GM19351 (cell line): ENCODE measurements at regions not wholly inside any gene's neighbourhood (a gene's known extent, or its start where the extent isn't known, plus 50 kb on each side); places are given as distances from the start of the nearest gene placed in this dataset.

Source experiments
- ATAC-seq: cut with Tn5 transposase; IDR thresholded peaks from one replicate; pipeline ENCODE4 v1.9.1; 2021; ENCODE audit warnings: mild to moderate bottlenecking, moderate library complexity; ENCODE audit not compliant: unreplicated experiment

DNA sequence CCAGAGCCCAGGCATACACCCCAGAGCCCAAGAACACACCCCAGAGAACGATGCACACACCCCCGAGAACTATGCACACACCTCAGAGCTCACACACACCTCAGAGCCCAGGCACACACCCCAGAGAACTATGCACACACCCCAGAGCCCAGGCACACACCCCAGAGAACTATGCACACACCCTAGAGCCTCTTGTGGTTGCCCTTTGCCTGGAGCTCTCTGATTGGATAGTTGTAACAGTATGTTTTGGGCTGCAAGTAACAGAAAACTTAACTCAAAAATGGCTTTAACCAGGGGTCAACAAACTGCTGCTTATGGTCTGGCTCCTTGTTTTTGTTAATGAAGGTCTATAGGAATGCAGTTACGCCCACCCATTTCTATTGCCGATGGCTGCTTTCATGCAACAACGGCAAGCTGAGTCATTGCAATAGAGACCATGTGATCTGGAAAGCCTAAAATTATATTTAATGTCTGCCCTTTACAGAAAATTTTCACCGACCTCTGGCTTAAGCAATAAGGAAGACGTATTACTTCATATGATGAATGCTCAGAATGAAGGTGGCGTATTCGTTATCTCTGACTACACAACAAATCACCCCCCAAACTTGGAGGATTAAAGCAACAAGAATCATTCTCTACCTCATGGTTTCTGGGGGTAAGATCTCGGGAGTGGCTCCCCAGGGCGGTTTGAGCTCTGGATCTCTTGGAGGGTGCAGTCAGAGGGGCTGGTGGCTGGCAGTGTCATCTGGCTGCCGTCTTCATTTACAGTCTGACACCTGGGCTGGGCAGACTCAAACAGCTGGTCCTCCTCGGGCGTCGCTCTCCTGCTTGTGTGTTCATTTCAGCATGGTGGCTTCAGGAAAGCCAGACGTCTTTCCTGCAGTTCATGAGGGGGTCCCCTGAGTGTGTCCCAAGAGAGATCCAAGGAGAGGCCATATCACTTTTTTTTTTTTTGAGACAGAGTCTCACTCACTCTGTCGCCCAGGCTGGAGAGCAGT, 66.3 kb upstream of the NCOR2 start:
- ATAC-seq: peak; percentile 47

DNA sequence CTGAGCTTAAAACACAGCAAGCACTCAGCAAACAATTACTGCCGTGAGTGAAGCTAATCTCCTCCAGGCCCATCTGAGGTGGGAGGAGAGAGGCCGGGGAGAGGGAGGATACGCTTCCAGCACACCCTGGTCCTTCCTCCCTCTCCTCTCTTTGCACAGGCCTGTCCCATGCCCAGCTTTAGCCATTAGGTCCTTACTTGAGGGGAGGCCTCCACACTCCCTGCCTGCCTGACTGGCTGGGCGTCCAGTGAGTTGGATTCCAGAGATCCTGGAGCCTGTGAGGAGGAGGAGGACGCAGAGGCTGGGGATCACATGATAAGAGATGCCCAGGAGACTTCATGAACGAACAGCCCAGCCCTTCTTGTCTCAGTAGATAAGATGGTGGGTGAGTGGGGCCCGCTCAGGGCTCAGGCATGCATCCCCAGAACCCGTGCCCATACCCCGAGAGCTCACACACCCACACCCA, 65.1 kb upstream of the NCOR2 start:
- no peak for ATAC-seq

DNA sequence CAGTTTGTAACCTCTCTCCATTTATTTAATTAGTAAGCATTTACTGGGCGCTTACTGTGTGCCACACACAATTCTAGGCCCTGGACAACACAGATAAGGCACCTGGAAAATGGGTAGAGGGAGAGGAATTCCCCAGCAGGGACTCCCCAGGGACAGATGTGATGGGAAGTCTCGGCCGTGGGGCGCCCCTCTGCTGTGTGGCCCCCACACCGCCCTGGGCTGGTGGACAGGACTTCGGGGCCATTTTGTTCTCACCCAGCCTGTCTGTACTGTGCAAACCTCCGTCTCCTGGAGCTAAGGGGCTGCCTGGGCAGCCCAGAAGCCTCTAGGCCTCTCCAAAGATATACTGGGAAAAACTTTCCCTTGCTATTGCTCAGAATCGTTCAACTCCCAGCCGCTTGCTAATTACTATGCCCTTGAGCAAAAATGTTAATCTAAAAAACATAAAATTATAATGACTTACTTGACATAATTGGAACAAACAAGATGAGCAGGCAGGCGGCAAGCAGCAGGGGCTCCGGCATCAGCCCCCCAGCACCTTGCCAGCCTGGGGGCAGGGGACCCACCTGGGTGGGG, 64.4 kb upstream of the NCOR2 start:
- no peak for ATAC-seq

DNA sequence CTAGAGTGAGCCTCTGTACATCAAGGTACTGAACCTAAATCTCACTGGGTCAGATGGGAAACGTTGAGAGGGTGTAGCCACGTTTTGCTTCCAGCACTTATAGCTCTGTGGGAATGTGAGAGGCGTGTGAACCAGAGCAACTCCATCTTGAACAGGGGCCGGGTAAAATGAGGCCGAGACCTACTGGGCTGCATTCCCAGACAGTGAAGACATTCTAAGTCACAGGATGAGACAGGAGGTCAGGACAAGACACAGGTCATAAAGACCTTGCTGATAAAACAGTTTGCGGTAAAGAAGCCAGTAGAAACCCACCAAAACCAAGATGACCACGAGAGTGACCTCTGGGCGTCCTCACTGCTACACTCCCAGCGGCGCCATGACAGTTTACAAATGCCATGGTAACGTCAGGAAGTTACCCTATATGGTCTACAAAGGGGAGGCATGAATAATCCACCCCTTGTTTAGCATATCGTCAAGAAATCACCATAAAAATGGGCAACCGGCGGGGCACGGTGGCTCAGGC, 63.4 kb upstream of the NCOR2 start:
- no peak for ATAC-seq

DNA sequence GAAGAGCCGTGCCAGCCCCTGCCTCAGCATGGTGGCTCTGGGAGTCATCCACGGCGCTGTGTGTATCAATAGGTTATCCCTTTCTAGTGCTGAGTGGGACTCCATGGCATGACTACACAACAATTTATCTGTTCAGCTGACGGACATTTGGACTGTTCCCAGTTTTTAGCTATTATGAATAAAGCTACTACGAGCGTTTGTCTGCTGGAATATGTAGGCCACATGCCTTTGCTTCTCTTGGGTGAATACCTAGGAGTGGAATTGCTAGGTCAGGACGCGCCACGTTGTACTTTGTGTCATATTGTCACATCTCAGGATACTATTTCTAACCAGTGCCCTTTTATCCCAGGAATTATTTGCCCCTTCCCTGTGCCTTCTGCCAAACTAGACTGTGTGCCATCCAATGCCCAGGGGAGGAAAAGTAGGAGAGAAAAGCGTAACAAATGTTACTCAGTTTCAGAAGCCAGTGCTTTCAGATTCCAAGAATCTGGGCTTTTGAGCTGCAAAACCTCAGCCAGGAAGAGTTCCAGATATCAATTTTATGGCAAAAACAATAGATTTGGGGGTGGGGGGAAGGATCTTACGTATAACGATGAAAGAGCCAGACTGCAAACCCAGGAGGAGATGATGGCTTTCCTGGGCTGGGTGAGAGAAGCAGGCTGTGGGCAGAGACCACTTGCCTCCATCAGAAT, 62.5 kb upstream of the NCOR2 start:
- no peak for ATAC-seq

DNA sequence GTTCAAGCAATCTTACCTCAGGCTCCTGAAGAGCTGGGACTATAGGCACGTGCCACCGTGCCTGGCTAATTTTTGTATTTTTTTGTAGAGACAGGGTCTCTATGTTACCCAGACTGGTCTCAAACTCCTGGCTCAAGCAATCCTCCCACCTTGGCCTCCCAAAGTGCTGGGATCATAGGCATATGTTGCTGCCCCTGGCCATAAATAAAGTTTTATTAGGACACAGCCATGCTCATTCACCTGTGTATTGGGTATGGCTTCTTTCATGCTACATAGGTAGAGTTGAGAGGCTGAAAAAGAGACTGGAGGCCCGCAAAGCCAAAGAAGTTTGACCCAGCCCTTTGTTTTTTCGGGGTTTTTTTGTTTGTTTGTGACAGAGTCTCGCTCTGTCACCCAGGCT, 61.7 kb upstream of the NCOR2 start:
- no peak for ATAC-seq

DNA sequence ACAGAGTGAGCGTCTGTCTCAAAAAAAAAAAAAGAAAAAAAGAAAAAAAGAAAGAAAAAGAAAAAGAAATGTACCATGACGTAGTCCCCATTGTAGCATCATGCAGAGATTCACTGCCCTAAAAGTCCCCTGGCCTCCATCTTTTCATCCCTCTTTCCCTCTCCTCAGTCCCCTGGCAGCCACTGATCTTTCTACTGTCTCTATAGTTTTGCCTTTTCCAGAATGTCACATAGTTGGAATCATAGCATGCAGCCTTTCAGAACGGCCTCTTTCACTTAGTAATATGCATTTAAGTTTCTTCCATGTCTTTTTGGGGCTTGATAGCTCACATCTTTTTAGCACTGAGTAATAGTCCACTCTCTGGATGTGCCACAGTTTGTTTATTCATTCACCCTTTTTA, 60.5 kb upstream of the NCOR2 start:
- ATAC-seq: no peak

DNA sequence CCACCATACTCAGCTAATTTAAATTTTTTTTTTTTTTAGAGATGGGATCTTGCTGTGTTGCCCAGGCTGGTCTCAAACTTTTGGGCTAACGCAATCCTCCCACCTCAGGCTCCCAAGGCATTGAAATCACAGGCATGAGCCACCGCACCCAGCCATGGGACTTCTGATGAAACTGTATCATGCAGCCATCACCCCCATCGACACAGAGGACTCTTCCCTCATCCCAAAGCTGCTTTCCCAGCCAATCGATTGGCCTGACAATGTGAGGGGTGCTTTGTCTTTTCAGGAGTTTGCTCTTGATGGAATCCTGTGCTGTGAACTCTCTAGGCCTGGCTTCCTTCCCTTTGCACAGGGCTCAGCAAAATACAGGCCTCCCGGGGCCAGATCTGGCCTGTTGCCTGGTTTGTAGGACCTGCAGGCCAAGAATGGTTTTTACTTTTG, 59.6 kb upstream of the NCOR2 start:
- no peak for ATAC-seq

DNA sequence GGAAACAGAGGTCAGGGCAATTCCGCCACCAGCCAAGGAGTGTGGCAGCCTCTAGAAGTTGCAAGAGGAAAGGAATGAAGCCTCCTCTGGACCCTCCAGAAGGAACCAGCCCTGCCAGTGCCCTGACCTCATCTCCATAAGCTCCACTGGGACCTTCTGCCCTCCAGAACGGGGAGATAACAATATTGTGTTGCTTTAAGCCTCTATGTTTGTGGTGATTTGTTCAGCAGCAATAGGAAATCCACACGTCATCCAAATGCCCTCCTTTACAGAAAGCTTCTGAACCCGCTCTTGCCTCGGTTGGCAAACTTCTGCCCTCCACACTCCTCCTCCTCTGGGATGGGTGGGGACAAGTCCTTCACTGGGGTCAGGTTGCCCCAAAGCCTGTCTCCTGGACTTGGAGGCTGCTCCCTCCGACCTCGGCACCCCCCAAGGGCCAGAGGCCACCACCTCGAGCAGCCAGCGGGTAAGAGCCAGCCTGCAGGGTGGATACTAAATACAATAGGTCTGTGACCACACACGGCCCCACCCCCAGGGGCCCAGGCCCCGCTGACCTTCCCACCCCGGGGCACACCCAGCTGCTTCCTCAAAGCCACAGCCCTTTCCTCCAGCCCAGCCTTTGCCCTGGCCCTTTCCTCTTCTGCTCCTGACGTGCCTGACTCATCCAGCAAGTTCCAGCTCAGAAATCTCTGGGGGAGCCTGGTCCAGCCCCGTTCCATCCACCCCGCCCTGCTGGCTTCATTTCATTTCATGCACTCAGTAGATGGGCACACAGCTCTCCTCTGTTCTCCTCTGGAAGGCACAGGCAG, 58.7 kb upstream of the NCOR2 start:
- ATAC-seq: no peak

DNA sequence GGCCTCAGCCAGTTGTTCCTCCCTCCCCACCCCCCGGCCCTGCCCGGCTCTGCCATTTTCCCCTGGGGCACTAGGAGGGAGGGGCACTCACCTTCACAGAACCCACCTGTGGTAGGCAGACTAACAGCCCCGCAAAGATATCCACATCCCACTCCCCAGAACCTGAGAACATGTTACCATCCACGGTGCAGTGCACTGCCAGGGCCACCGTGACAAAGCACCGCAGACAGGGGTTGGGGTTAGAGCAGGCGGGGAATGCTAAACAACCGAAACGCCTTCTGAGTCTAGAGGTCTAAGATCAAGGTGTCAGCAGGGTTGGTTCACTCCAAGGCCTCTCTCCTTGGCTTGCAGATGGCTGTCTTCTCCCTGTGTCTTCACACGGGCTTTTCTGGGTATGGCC, 57.4 kb upstream of the NCOR2 start:
- no peak for ATAC-seq

DNA sequence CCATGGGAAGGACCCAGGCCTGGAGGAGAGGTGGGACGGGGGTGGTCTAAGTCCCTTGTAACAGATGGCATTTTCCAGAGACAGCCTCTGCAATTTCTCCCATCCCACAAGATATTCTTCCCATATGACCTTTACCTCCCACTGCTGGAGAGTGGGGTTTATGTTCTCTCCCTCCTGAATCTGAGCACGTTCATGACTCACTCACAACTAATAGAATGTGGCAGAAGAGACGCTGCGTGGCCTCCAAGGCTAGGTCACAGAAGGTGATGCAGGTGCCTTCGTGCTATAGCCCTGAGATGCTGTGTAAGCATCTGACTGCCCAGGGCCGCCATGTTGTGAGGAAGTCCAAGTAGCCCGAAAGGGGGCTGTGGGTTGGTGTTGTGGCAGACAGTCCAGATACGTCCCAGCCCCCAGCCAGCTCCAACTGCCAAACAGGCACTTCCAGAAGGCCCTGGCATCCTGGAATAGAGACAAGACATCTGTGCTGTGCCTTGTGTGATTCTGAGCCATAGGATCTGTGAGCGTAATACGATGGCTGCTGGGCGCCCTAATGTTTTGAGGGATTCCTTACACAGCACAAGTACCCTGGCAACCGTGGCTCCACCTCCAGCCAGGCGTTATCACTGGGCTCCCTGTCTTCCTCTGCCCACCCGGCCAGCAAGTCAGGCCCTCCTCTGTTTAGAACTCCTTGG, 56.1 kb upstream of the NCOR2 start:
- ATAC-seq: no peak

DNA sequence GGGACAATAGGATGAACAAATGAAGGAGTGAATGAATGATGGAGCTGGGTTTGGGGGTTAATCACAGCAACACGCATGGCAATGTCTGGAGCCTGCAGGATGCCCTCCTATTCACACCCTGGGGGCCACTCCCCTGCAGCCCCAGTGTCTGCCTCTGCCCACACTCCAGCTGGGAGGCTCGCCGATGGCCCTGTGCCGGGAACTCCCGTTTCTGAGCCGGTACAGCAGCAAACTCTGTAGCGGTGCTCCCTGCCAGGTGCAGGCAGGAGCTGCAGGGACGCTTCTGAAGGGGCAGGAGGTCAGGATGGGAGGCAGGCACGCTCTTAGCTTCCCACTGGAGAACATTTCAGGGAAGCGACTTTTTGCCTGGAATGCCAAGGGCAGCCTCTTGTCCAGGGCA, 55.4 kb upstream of the NCOR2 start:
- ATAC-seq: no peak

DNA sequence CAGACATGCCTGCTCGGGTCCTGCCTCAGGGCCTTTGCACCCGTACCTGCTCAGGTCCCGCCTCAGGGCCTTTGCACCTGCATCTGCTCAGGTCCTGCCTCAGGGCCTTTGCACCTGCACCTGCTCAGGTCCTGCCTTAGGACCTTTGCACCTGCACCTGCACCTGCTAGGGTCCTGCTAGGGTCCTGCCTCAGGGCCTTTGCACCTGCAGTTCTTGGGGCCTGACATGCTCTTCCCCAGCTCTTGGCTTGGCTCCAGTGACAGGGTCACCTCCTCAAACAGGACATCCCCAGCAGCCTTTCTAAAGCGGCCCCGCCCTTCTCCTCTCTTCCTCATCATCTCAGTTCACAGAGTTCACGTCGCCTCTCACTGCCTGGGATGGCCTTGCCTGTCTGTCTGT, 54.9 kb upstream of the NCOR2 start:
- no peak for ATAC-seq

DNA sequence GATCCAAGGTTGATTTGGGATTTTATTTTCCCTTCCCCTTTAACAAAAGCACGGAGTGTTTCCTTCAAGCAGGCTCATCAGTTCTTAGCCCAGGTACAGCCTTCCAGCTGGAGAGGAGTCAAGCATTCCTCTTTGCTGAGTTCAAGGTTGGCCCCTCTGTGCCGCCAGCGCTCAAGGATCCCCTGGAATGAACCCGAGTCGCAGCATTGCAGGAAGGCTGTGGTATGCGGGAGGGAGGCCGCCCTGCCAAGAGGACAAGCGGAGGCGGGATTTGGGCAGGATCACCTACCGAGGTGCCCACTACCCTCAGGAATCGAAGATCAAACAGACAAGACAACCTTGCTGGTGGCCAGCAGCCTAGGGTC, 53.9 kb upstream of the NCOR2 start:
- ATAC-seq: no peak

DNA sequence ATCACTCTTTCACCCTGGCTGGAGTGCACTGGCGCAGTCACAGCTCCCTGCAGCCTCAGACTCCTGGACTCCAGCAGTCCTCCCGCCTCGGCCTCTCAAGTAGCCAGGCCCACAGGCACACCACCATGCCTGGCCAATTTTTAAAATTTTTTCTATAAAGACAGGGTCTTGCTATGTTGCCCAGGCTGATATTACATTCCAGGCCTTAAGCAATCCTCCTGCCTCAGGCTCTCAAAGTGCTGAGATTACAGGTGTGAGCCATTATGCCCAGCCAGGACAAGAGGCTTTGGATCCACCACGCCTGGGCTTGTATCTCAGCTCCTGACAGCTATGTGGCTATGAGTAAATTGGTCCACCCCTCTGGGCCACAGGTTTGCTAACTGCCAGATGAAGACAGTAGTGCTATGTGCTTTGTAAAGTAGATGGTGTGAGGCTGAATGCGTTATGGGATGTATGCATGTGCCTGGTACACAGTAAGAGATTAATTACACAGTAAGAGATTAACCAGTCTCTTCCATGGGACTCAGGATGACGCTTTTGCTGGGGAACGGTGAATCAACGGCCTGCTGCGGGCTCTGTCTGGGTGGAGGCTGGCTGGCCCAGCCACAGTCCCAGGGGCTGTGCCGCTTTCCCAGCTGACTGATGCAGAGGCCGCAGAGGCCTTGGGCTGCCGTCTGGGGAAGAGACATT, 53.3 kb upstream of the NCOR2 start:
- no peak for ATAC-seq

DNA sequence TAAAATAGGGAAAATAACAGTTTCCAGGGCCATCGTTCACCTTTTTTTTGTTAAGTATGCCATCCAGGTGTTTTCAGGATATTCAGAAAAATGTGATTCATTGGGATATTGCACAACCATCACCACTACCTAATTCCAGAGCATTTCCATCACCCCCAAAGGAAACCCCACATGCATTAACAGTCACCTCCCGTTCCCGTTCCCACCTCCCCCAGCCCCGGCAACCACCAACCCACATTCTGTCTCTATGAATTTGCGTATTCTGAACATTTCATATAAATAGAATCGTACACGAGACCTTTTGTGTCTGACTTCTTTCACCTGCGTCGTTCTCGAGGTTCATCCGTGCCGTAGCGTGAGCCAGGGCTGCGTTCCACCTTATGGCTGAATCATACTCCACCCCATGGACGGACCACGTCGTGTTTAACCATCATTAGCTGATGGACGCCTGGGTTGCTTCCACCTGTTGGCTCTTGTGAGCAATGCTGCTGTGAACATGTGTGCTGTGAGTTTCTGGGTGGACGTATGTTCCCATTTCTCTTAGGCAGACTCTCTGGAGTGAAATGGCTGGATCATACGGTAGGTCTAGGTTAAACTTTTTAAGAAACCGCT, 51.0 kb upstream of the NCOR2 start:
- no peak for ATAC-seq

DNA sequence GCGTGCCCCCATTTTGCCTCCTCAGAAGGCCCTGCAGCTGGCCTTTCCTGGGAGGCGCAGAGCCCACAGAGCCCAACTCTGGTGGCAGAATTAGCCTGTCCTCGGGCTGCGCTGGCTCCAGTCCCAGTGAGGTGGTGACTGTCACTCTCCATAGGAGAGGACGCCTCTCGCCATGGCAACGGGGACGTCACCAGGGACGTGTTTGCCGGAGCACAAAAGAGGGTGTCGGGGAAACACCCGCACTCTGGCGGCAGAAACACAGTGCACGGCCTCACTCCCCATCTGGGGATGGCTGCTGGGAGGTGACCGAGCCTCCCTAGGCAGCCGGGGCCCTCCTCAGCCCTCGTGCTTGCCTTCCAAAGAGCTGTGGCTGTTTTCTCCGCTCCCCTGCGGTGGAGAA, 50.2 kb upstream of the NCOR2 start:
- ATAC-seq: no peak
